Immature natural killer cell (primary cell): ENCODE measurements at regions not wholly inside any gene's neighbourhood (a gene's known extent, or its start where the extent isn't known, plus 50 kb on each side); places are given as distances from the start of the nearest gene placed in this dataset.

Experiments
- DNase-seq, 3 donors: peaks; one replicate each; pipeline ENCODE4 v3.0.0; 2022; ENCODE audit warnings: mixed read lengths in 1 of 3
- H3K27ac Mint-ChIP-seq, 6 donors: one replicate each; pipeline ENCODE4 v1.8.0; 2020; ENCODE audit warnings: mixed read lengths in 6 of 6, mild to moderate bottlenecking in 5 of 6, inconsistent platforms in 4 of 6, moderate library complexity in 3 of 6
- H3K27me3 Mint-ChIP-seq, 3 donors: one replicate each; pipeline ENCODE4 v1.8.0; 2020 to 2021; ENCODE audit warnings: low read depth in 3 of 3, mild to moderate bottlenecking in 3 of 3, mixed read lengths in 3 of 3, moderate library complexity in 3 of 3, inconsistent platforms in 1 of 3
- H3K36me3 Mint-ChIP-seq, 3 donors: one replicate each; pipeline ENCODE4 v1.8.0; 2020; ENCODE audit warnings: mixed read lengths in 3 of 3, inconsistent platforms in 2 of 3, mild to moderate bottlenecking in 2 of 3
- H3K4me1 Mint-ChIP-seq, 2 donors: one replicate each; pipeline ENCODE4 v1.8.0; 2020; ENCODE audit warnings: inconsistent platforms in 2 of 2, mild to moderate bottlenecking in 2 of 2, mixed read lengths in 2 of 2, moderate library complexity in 1 of 2
- H3K4me3 Mint-ChIP-seq, 5 donors: one replicate each; pipeline ENCODE4 v1.8.0; 2020; ENCODE audit warnings: mild to moderate bottlenecking in 5 of 5, mixed read lengths in 5 of 5, inconsistent platforms in 3 of 5, moderate library complexity in 3 of 5
- H3K9me3 Mint-ChIP-seq, 6 donors: one replicate each; pipeline ENCODE4 v1.8.0; 2020; ENCODE audit warnings: mild to moderate bottlenecking in 6 of 6, mixed read lengths in 6 of 6, inconsistent platforms in 4 of 6, moderate library complexity in 3 of 6

DNA sequence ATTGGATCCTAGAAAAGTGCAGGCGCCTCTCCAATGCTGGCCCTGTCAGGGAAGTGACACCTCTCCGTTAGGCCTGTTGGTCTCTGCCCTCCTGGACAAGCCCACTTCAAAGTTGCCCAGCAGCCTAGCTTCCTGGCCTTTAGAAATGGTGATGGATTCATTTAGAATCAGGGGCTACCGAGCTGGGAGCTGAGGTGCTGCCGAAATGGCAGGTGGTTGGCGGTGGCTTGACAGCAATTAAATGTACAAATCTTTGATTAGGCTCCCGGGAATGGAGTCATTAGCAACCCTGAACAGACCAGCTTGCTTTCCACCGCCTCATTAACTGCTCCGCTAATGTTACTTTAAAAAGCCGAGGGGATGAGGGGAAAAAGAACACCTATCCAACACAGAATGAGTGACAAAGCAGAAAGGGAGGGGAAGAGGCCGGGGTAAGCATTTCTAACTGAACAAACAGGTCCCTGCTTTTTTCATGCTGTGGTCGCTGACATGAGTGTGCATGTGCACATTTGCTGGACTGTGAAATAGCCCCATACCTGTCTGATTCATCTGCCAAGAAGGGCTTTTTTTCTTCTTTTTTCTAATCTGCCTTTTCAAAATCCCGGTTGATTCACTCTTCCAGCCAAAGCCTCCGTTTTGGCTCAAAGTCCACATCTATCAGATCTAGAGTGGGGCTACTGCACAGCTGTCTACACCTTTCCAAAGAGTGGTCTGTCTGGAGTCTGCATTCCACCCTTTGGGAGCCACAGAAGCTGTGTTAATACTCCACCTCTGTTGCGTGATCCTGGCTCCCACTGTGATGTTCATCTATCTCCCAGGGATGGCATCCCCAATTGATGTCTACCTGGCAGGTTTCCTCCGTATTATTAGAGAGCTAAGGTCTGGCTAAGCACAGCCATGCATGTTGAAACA, 431.9 kb downstream of the COG6 start:
- H3K27ac Mint-ChIP-seq: no peak overlapping the region
- no peaks in the 10 kb centered on the region for H3K9me3 Mint-ChIP-seq
- DNase-seq: no peak
- H3K36me3 Mint-ChIP-seq: no peaks in the 10 kb centered on the region
- H3K27me3 Mint-ChIP-seq: peaks cover 0 to 5% (median 2%) of the 10 kb centered on the region in 3 donors
- H3K4me1 Mint-ChIP-seq: no peaks in the 10 kb centered on the region
- H3K4me3 Mint-ChIP-seq: no peak overlapping the region

DNA sequence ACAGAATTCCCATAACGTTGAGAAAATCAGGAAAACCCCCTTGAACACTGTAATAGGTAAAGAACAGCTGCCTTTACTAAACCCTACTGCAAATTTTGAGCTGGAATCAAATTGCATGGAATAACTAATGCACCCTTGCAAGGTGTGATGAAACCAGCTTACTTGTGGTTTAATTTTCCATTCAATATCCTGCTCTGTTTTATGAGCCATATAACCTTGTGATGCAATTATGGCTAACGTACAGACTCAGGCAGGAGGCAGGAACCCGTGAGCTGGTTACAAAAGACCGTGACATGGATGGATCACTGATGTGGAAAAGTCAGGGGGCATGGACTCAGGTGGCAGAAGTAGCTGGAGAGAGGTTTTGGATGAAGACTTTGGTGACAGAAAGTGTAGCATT, 438.6 kb downstream of the COG6 start:
- no peak for DNase-seq
- H3K36me3 Mint-ChIP-seq: no peaks in the 10 kb centered on the region
- no peak overlapping the region for H3K27ac Mint-ChIP-seq
- no peaks in the 10 kb centered on the region for H3K4me1 Mint-ChIP-seq
- peaks cover 0 to 4% (median 2%) of the 10 kb centered on the region in 3 donors for H3K27me3 Mint-ChIP-seq
- peaks cover 0 to 4% (median 0%) of the 10 kb centered on the region in 6 donors for H3K9me3 Mint-ChIP-seq
- no peak overlapping the region for H3K4me3 Mint-ChIP-seq

DNA sequence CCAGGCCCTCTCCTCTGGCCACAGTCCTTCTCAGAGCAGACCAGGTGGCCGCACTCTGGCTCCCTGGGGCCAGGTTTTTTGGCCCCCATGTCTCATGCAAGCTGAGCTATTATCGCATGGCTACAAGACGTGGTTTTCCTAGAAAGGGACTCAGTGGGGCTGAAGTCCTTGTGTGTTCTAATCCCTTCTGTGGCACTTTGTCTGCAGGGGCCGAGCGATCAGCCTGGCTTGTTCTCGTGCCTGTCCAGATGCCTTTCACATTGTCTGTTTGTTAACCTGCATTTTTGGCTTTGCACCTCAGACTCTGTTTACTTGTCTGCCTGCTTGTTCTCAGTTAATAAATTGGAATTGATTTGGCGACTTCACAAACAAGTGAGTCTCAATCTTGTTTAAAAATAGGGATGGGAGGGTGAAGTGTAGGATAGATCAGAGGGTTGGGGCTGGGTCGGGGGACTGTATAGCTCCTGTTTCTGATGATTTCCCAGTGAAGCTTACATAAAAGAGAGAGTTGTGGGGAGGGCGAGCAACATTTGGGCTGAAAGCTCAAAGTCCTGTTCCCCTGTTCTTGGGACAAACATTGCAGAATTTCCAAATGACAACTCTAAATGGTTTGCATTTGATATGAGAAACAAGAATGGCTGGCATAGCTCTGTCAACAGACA, 440.4 kb downstream of the COG6 start:
- DNase-seq: no peak
- H3K36me3 Mint-ChIP-seq: no peaks in the 10 kb centered on the region
- peaks cover 0 to 3% (median 2%) of the 10 kb centered on the region in 3 donors for H3K27me3 Mint-ChIP-seq
- H3K9me3 Mint-ChIP-seq: peaks cover 0 to 4% (median under 1%) of the 10 kb centered on the region in 6 donors
- no peak overlapping the region for H3K4me3 Mint-ChIP-seq
- peak overlapping the region in 1 of 6 donors; percentile 12 for H3K27ac Mint-ChIP-seq
- no peaks in the 10 kb centered on the region for H3K4me1 Mint-ChIP-seq

DNA sequence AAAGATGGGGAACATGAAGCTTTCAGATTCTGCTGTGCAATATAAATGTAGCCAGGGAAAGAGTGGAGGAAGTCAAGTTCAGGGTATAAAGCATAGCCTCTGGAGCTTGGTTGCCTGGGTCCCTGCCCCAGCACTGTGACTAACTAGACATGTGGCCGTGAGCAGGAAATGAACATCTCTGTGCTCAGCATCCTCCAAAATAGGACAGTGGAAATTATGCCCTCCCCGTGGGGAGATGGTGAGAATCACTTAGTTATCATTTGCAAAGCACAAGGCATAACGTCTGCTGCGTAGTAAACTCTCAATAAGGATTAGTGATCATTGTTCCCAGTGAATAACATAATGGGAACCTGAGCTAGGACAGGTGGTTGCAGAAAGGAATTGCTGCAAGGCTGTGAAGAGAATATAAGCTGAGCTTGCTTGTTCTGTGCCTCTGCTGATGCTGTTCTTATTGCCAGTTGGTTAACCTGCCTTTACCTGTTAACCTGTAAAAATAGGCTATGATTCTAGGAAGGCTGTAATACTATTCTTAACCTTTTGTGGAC, 441.0 kb downstream of the COG6 start:
- Mint-ChIP-seq H3K4me3 (no peak overlapping the region), H3K4me1 (no peaks in the 10 kb centered on the region), H3K27me3 (peaks cover 0 to 7% (median 2%) of the 10 kb centered on the region in 3 donors), H3K36me3 (no peaks in the 10 kb centered on the region), H3K27ac (peak overlapping the region in 1 of 6 donors; percentile 12), H3K9me3 (peaks cover 0 to 4% (median under 1%) of the 10 kb centered on the region in 6 donors)
- DNase-seq: peak in 1 of 3 donors; percentile 9

DNA sequence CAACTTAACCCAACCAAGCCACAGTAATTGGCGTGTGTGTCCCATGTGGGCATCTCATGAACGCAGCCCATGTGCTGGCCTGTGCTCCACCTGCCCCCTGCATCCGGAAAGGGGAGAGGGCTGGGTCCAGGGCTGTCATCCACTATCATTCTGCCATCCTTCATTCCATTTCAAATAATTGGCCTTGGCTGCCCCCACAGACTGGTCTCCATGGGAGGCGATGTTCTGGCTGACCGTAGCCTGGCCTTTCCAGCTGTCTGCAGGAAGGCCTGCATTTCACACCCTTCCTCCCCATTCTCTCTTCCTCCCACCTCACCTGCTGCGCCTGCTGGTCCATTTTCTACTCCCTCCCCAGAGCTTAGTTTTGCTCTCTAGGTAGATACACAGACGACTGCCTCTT, 442.8 kb downstream of the COG6 start:
- Mint-ChIP-seq H3K9me3 (peaks cover 0 to 4% (median under 1%) of the 10 kb centered on the region in 6 donors), H3K4me1 (no peaks in the 10 kb centered on the region), H3K27me3 (peaks cover 0 to 7% (median 2%) of the 10 kb centered on the region in 3 donors), H3K4me3 (no peak overlapping the region), H3K36me3 (no peaks in the 10 kb centered on the region), H3K27ac (no peak overlapping the region)
- no peak for DNase-seq

DNA sequence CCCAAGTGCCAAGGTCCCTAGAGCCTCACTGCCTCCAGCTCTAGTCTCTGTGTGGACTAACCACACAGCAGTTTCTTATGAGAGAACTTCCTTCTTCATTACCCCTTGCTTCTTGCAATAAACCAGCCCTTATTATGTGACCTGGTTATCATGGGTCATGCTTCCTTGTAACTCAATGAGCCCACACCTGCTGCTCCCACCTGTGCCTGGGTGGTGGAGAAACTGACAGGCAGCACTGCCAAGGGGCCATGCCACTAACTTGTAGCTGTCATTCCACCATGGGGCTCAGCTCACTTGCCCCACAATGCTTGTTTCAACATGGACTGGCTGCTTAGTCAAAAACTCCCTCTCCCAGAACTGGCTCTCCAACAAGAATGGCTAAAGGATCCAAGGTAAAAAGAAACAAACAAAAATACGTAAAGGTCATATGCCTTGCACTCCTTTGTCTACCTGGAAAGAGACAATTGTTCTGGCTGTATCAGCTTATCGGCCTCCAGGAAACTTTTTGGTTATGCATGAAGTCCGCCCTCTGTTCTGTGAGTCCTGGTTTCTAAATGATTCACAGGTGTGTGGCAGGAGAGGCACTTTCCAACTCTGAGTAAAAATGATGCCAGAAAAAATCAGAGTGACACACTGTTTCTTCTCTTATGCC, 446.4 kb downstream of the COG6 start:
- no peaks in the 10 kb centered on the region for H3K36me3 Mint-ChIP-seq
- H3K4me3 Mint-ChIP-seq: no peak overlapping the region
- H3K9me3 Mint-ChIP-seq: peaks cover 0 to 4% (median under 1%) of the 10 kb centered on the region in 6 donors
- no peaks in the 10 kb centered on the region for H3K4me1 Mint-ChIP-seq
- peaks cover 0 to 7% (median 2%) of the 10 kb centered on the region in 3 donors for H3K27me3 Mint-ChIP-seq
- H3K27ac Mint-ChIP-seq: no peak overlapping the region
- no peak for DNase-seq

DNA sequence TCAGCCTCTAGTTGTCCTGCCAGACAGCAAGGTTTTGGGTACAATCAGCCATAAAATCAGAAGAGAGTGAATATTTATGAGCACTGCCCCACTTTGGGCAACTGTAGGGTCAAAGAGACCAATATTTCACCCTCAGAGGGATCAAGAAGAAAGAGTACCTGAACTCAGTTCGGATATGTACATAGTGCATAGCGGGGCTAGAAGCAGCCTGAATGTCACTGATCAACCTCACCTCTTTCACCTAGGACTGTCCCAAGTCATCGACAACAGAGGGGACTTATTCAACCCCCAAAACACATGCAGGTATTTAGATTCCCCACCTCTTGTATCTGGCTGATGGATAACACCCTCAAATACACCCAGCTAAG, 446.9 kb downstream of the COG6 start:
- no peak for DNase-seq
- Mint-ChIP-seq H3K27ac (no peak overlapping the region), H3K4me3 (no peak overlapping the region), H3K4me1 (no peaks in the 10 kb centered on the region), H3K36me3 (no peaks in the 10 kb centered on the region), H3K27me3 (peaks cover 0 to 6% (median 2%) of the 10 kb centered on the region in 3 donors), H3K9me3 (peaks cover 0 to 4% (median under 1%) of the 10 kb centered on the region in 6 donors)

DNA sequence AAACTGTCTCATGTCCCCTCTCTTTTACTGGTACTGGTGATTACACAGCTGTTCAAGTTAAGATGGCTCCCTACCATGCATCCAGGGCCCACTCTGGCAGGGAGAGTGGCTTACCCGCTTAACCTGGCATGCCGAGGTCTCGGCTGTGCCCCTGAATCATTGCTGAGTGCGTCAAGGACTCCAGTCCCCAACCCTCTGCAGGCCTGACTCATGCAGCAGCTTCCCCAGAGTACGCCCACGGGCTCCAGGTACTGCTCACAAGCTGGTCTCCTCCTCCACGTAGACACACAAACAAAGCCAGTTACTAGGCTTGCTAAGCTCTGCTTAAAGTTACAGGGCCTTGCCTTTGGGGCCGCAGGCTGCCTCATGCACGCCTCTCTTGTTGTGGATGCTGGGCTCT, 447.4 kb downstream of the COG6 start:
- no peaks in the 10 kb centered on the region for H3K4me1 Mint-ChIP-seq
- no peak overlapping the region for H3K4me3 Mint-ChIP-seq
- no peak overlapping the region for H3K27ac Mint-ChIP-seq
- no peak for DNase-seq
- no peaks in the 10 kb centered on the region for H3K36me3 Mint-ChIP-seq
- peaks cover 0 to 4% (median 2%) of the 10 kb centered on the region in 3 donors for H3K27me3 Mint-ChIP-seq
- peaks cover 0 to 4% (median under 1%) of the 10 kb centered on the region in 6 donors for H3K9me3 Mint-ChIP-seq

DNA sequence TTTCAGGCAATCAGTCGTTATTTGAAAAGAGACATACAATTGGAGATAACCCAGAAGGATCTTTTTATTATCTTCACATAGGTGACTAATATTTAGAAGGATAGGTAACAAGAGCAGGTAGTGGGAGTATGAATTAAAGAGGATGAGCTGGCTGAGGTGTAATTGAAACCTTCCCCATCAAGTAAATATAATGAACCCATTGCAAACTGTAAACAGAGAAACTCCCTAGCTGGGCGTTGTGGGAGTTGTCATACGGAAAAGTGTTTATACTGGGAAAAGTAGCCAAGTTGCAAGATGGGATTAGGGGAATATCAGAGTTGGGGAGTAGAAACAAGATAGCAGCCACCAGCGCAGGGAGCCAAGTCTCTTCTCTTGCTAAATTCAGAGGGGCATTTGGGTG, 448.4 kb downstream of the COG6 start:
- Mint-ChIP-seq H3K27ac (no peak overlapping the region), H3K27me3 (peaks cover 0 to 4% (median 2%) of the 10 kb centered on the region in 3 donors), H3K36me3 (no peaks in the 10 kb centered on the region), H3K4me1 (no peaks in the 10 kb centered on the region), H3K4me3 (no peak overlapping the region), H3K9me3 (peaks cover 0 to 2% (median under 1%) of the 10 kb centered on the region in 6 donors)
- DNase-seq: no peak

DNA sequence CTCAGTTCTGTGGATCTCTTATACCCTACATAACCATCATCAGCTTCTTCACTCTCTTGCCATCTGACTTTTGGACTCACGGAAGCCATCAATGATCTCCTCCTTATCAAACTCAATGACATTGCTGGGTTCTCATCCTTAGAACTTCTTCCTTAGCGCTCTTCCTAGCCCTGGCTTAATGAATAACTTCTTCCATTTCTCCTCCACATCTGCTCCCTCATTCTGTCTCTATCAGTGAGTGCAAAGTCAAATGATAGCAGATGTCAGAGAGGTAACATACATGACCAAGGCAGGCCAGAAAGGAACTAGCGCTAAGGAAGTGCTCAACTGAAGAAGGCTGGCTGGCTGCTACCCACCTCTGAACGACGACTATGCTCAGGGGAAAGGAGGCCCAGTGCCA, 449.8 kb downstream of the COG6 start:
- Mint-ChIP-seq H3K9me3 (peaks cover 0 to 2% (median 0%) of the 10 kb centered on the region in 6 donors), H3K27me3 (peaks cover 0 to 4% (median 4%) of the 10 kb centered on the region in 3 donors), H3K4me1 (no peaks in the 10 kb centered on the region), H3K4me3 (no peak overlapping the region), H3K27ac (no peak overlapping the region), H3K36me3 (no peaks in the 10 kb centered on the region)
- no peak for DNase-seq

DNA sequence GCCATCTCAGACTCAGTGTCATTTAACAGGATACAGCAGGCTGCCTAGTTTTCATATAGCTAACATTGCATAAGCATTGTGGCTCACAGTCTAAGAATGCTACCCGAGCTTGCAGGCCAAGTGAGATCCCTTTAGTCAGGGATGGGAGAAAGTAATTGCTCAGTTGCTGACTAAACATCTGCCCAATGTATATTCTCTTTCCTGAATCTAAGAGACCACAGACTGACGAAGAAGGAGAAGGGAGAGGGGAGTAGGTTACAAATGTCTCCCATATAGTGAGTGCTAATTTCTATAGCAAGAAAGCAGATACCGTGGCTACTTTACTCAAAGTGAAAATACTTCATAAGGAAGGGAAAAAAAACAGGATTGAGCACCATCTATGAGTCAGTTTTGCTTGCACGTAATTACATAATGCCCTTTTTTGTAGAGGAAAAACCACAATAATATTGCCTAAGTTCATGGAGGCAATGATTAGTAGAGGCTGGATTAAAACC, 453.9 kb downstream of the COG6 start:
- peaks cover 0 to 4% (median 3%) of the 10 kb centered on the region in 3 donors for H3K27me3 Mint-ChIP-seq
- no peaks in the 10 kb centered on the region for H3K4me1 Mint-ChIP-seq
- no peak overlapping the region for H3K4me3 Mint-ChIP-seq
- H3K9me3 Mint-ChIP-seq: no peaks in the 10 kb centered on the region
- H3K36me3 Mint-ChIP-seq: no peaks in the 10 kb centered on the region
- no peak overlapping the region for H3K27ac Mint-ChIP-seq
- DNase-seq: no peak

DNA sequence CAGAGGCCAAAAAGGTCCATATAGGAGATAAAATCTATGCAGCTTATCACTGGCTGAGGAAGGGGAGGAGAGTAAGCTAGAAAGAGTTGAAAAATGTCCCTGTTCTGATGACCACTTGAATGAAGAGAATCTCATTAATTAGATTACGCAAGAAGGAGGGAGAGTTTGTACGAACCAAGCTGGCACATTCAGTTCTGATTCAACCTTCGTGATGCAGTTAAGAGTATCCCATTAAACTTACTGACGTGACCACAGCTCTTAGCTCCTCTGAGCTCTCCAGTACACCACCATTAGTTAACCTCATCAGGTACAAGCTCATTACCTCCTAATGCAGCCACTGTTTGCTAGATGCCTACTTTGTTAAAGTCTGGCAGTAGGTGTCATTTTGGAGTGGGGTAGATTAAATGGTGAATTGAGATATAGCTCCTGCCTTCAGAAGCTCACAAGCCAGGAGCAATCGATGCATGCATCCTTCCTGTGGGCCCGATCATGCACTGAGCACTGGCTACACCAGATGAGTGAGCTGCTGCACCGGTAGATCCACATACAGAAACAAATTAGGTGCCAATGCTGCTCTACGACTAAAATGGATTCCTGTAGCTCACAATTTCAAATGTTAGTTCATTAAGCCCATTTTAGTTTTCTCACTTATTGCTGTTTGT, 458.3 kb downstream of the COG6 start:
- peaks cover 0 to 6% of the 10 kb centered on the region in 2 donors for H3K4me1 Mint-ChIP-seq
- H3K4me3 Mint-ChIP-seq: no peak overlapping the region
- no peak overlapping the region for H3K27ac Mint-ChIP-seq
- DNase-seq: no peak
- no peaks in the 10 kb centered on the region for H3K36me3 Mint-ChIP-seq
- no peaks in the 10 kb centered on the region for H3K9me3 Mint-ChIP-seq
- H3K27me3 Mint-ChIP-seq: peaks cover 0 to 3% (median 2%) of the 10 kb centered on the region in 3 donors

DNA sequence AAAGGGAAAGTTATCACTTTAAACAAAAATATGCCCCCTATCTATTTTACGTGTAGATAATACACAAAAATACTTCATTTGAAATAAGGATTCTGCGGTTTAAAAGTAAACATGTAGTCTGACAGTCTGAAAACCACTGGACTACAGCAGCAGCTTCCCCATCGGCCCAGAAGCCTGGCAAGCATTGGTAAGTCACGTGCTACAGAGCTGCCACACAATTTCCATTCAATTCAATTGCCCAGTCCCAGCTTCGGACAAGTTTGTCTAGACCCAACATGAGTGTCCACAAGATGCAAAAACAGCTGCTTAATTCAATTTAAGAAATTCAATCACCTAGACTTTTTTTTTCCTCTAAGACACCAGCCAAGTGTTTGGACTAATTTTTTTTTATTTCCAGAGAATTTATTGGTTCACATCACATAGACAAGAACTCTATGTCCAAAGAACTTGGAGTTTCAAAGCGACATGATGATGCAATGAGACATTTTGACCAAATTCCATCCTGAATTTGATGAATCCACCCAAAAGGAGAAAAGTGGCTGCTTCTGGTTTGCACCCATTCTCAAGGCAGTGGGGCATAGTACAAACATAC, 458.9 kb downstream of the COG6 start:
- Mint-ChIP-seq H3K4me3 (no peak overlapping the region), H3K36me3 (no peaks in the 10 kb centered on the region), H3K27me3 (peaks cover 0 to 3% (median under 1%) of the 10 kb centered on the region in 3 donors), H3K9me3 (no peaks in the 10 kb centered on the region), H3K27ac (peak overlapping the region in 1 of 6 donors; percentile 31), H3K4me1 (peaks cover 0 to 6% of the 10 kb centered on the region in 2 donors)
- DNase-seq: no peak
